C4-2B (cell line): ENCODE measurements at regions not wholly inside any gene's neighbourhood (a gene's known extent, or its start where the extent isn't known, plus 50 kb on each side); places are given as distances from the start of the nearest gene placed in this dataset.
"Not testable (repeated sequence)": the region's sequence is repeated elsewhere in the genome, so short reads cannot be mapped to it uniquely, and the experiment has no call there.

Experiments used
- H3K27ac ChIP-seq: fragments of 450-650 bp; 2 replicates; pipeline ENCODE4 v1.5.1; 2017
- CTCF ChIP-seq: fragments of 450-650 bp; conservative IDR thresholded peaks from 2 replicates; pipeline ENCODE4 v1.5.1; 2017; ENCODE audit warnings: mild to moderate bottlenecking
- ZFX ChIP-seq: fragments of 450-650 bp; IDR thresholded peaks from 2 replicates; pipeline ENCODE4 v1.6.1; 2017

- no peak overlapping the region for H3K27ac ChIP-seq
- TF ChIP-seq CTCF (no peak), ZFX (no peak)
Measured at GRCh38 chr6:141788096-141788495, 344.6 kb upstream of the GJE1 start.

- no peak for TF ChIP-seq CTCF
- no peak for TF ChIP-seq ZFX
- no peak overlapping the region for H3K27ac ChIP-seq
Measured at GRCh38 chr6:141783585-141783984, 349.1 kb upstream of the GJE1 start.

- TF ChIP-seq ZFX (no peak), CTCF (no peak)
Measured at GRCh38 chr6:141780296-141780695, 352.4 kb upstream of the GJE1 start.

GRCh38 chr6:141764388-141764787 lies 368.3 kb upstream of the GJE1 start:
- no peak overlapping the region for H3K27ac ChIP-seq
- no peak for TF ChIP-seq CTCF
- no peak for TF ChIP-seq ZFX

More at GRCh38 chr6:141780296-141780695, 352.4 kb upstream of the GJE1 start:
- H3K27ac ChIP-seq, result no peak overlapping the region

GRCh38 chr6:141758430-141758829 lies 374.3 kb upstream of the GJE1 start:
- H3K27ac ChIP-seq, result no peak overlapping the region
- no peak for TF ChIP-seq CTCF
- no peak for TF ChIP-seq ZFX

GRCh38 chr6:141753180-141753579 lies 379.5 kb upstream of the GJE1 start:
- no peak for TF ChIP-seq CTCF
- no peak for TF ChIP-seq ZFX
- H3K27ac ChIP-seq, result no peak overlapping the region

GRCh38 chr6:141752677-141753076 lies 380.0 kb upstream of the GJE1 start:
- H3K27ac ChIP-seq, result no peak overlapping the region
- TF ChIP-seq CTCF (no peak), ZFX (no peak)

- not testable (repeated sequence) for H3K27ac ChIP-seq
Measured at GRCh38 chr6:141746324-141746723, 386.4 kb upstream of the GJE1 start.
